WTC11 (cell line): ENCODE measurements at regions not wholly inside any gene's neighbourhood (a gene's known extent, or its start where the extent isn't known, plus 50 kb on each side); places are given as distances from the start of the nearest gene placed in this dataset.

Experiments
- ATAC-seq: fragments of 200-7000 bp; cut with Tn5 transposase; 2 replicates; pipeline ENCODE4 v1.10.0; 2021; ENCODE audit warnings: mild to moderate bottlenecking, moderate library complexity
- CTCF ChIA-PET: fragments of 300-600 bp; sonication (Branson Sonifier 250); formaldehyde crosslinking; loops from one replicate; lab custom pipeline; 2021; ENCODE audit warnings: antibody characterized with exemption; lab: Charles Lee
- POLR2A ChIA-PET: fragments of 350-600 bp; sonication (Branson Sonifier 250); formaldehyde crosslinking; loops from one replicate; lab custom pipeline; 2021; ENCODE audit warnings: antibody characterized with exemption; lab: Charles Lee
- DNase-seq: peaks from one replicate; pipeline ENCODE4 v3.0.0; 2021; ENCODE audit warnings: low spot score
- H3K27ac Mint-ChIP-seq: 2 replicates; pipeline ENCODE4 v1.8.0; 2021; ENCODE audit warnings: mixed read lengths
- H3K27me3 Mint-ChIP-seq: 2 replicates; pipeline ENCODE4 v1.8.0; 2021; ENCODE audit warnings: low read depth, mild to moderate bottlenecking, moderate library complexity, mixed read lengths
- H3K36me3 Mint-ChIP-seq: 2 replicates; pipeline ENCODE4 v1.8.0; 2021; ENCODE audit warnings: mixed read lengths
- H3K4me1 Mint-ChIP-seq: 2 replicates; pipeline ENCODE4 v1.8.0; 2022; ENCODE audit warnings: mixed read lengths
- H3K4me3 Mint-ChIP-seq: 2 replicates; pipeline ENCODE4 v1.8.0; 2021; ENCODE audit warnings: mild to moderate bottlenecking, moderate library complexity, mixed read lengths
- H3K9me3 Mint-ChIP-seq: 2 replicates; pipeline ENCODE4 v1.8.0; 2021; ENCODE audit warnings: mixed read lengths
- FOXP1 ChIP-seq: sonication (generic); formaldehyde crosslinking; IDR thresholded peaks from 2 replicates; pipeline ENCODE4 v1.8.0; 2022; ENCODE audit warnings: missing genetic modification reagents, mild to moderate bottlenecking, moderate library complexity, borderline replicate concordance
- IRF2 ChIP-seq: sonication (generic); formaldehyde crosslinking; IDR thresholded peaks from 2 replicates; pipeline ENCODE4 v1.8.0; 2022; ENCODE audit warnings: low read depth, missing genetic modification reagents, borderline replicate concordance
- KAT7 ChIP-seq: sonication (generic); formaldehyde crosslinking; IDR thresholded peaks from 2 replicates; pipeline ENCODE4 v1.8.1; 2023; ENCODE audit warnings: missing genetic modification reagents, mild to moderate bottlenecking, borderline replicate concordance
- NFE2L1 ChIP-seq: sonication (generic); formaldehyde crosslinking; IDR thresholded peaks from 2 replicates; pipeline ENCODE4 v1.8.1; 2023; ENCODE audit warnings: missing genetic modification reagents
- NR1H2 ChIP-seq: sonication (generic); formaldehyde crosslinking; IDR thresholded peaks from 2 replicates; pipeline ENCODE4 v1.9.0; 2021; ENCODE audit warnings: mild to moderate bottlenecking, moderate library complexity, missing genetic modification reagents
- PRRX2 ChIP-seq: fragments of 250-450 bp; sonication (Bioruptor Pico); IDR thresholded peaks from 2 replicates; pipeline ENCODE4 v1.8.0; 2021; ENCODE audit warnings: mild to moderate bottlenecking
- TP53 ChIP-seq: sonication (generic); formaldehyde crosslinking; IDR thresholded peaks from 2 replicates; pipeline ENCODE4 v1.8.1; 2023; ENCODE audit warnings: mild to moderate bottlenecking, missing genetic modification reagents
- ZNF121 ChIP-seq: sonication (generic); formaldehyde crosslinking; IDR thresholded peaks from 2 replicates; pipeline ENCODE4 v1.8.0; 2023; ENCODE audit warnings: missing genetic modification reagents
- ZNF396 ChIP-seq: fragments of 250-450 bp; sonication (Bioruptor Pico); IDR thresholded peaks from 2 replicates; pipeline ENCODE4 v1.8.0; 2021; ENCODE audit warnings: mild to moderate bottlenecking, moderate library complexity, borderline replicate concordance
- ZNF423 ChIP-seq: fragments of 250-450 bp; sonication (Bioruptor Pico); IDR thresholded peaks from 2 replicates; pipeline ENCODE4 v2.1.2; 2022; ENCODE audit warnings: mild to moderate bottlenecking, moderate library complexity
- TF ChIP-seq, protein P1 (sequence below): sonication (generic); formaldehyde crosslinking; IDR thresholded peaks from 2 replicates; pipeline ENCODE4 v1.8.0; 2022; ENCODE audit warnings: mild to moderate bottlenecking, missing genetic modification reagents
- TF ChIP-seq, protein P2 (sequence below): sonication (generic); formaldehyde crosslinking; conservative IDR thresholded peaks from 2 replicates; pipeline ENCODE4 v1.8.1; 2023; ENCODE audit warnings: mild to moderate bottlenecking, low read depth, missing genetic modification reagents, moderate library complexity
- TF ChIP-seq, protein P3 (sequence below): sonication (generic); formaldehyde crosslinking; IDR thresholded peaks from 2 replicates; pipeline ENCODE4 v1.8.1; 2022; ENCODE audit warnings: low read depth, mild to moderate bottlenecking, moderate library complexity, missing genetic modification reagents, borderline replicate concordance
- TF ChIP-seq, protein P4 (sequence below): sonication (generic); formaldehyde crosslinking; IDR thresholded peaks from 2 replicates; pipeline ENCODE4 v1.8.0; 2022; ENCODE audit warnings: mild to moderate bottlenecking, missing genetic modification reagents
- TF ChIP-seq, protein P5 (sequence below): fragments of 250-450 bp; sonication (Bioruptor Pico); IDR thresholded peaks from 2 replicates; pipeline ENCODE4 v1.9.0; 2021; ENCODE audit warnings: moderate library complexity, mild to moderate bottlenecking, inconsistent platforms, borderline replicate concordance
- TF ChIP-seq, protein P6 (sequence below): sonication (generic); formaldehyde crosslinking; conservative IDR thresholded peaks from 2 replicates; pipeline ENCODE4 v1.8.1; 2022; ENCODE audit warnings: mild to moderate bottlenecking, missing genetic modification reagents
- TF ChIP-seq, protein P7 (sequence below): fragments of 250-450 bp; sonication (Bioruptor Pico); conservative IDR thresholded peaks from 2 replicates; pipeline ENCODE4 v1.9.0; 2021; ENCODE audit warnings: mild to moderate bottlenecking
- TF ChIP-seq, protein P8 (sequence below): sonication (generic); formaldehyde crosslinking; IDR thresholded peaks from 2 replicates; pipeline ENCODE4 v1.8.1; 2022; ENCODE audit warnings: mild to moderate bottlenecking, missing genetic modification reagents, moderate library complexity, borderline replicate concordance
- TF ChIP-seq, protein P9 (sequence below): fragments of 200-600 bp; IDR thresholded peaks from 2 replicates; pipeline ENCODE4 v1.8.0; 2022; ENCODE audit warnings: antibody characterized with exemption
- TF ChIP-seq, protein P10 (sequence below): fragments of 250-450 bp; sonication (Bioruptor Pico); IDR thresholded peaks from 2 replicates; pipeline ENCODE4 v1.8.0; 2021; ENCODE audit warnings: mild to moderate bottlenecking

DNA sequence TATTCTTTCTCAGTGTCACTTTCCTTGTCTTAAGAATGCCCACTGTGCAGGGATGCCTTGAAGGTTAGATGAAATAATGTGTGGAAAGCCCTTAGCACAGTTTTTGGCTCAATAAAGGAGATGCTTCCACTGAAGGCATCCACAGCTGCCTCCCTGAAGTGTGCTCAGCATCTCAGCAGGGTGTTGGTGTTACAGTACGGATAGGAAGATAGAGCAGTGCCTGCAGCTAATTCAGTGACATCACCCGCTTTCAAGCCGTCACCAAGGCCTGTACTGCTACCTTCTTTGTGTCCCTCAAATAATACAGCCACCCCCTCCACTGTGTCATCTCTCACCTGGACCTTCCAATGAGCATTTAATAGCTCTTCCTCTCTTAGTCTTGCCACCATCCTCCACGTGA is 59.0 kb downstream of the NDUFS5 start:
- H3K4me3 Mint-ChIP-seq: no peak overlapping the region
- TF ChIP-seq NFE2L1 (CRISPR knock-in tag) (no peak), ZNF396 (CRISPR knock-in tag) (no peak), NR1H2 (CRISPR knock-in tag) (no peak), ZNF121 (no peak), ZNF423 (CRISPR knock-in tag) (no peak), TP53 (CRISPR knock-in tag) (no peak), PRRX2 (CRISPR knock-in tag) (no peak)
- TF ChIP-seq, protein P1, sequence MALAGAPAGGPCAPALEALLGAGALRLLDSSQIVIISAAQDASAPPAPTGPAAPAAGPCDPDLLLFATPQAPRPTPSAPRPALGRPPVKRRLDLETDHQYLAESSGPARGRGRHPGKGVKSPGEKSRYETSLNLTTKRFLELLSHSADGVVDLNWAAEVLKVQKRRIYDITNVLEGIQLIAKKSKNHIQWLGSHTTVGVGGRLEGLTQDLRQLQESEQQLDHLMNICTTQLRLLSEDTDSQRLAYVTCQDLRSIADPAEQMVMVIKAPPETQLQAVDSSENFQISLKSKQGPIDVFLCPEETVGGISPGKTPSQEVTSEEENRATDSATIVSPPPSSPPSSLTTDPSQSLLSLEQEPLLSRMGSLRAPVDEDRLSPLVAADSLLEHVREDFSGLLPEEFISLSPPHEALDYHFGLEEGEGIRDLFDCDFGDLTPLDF (CRISPR knock-in tag): no peak
- TF ChIP-seq, protein P2, sequence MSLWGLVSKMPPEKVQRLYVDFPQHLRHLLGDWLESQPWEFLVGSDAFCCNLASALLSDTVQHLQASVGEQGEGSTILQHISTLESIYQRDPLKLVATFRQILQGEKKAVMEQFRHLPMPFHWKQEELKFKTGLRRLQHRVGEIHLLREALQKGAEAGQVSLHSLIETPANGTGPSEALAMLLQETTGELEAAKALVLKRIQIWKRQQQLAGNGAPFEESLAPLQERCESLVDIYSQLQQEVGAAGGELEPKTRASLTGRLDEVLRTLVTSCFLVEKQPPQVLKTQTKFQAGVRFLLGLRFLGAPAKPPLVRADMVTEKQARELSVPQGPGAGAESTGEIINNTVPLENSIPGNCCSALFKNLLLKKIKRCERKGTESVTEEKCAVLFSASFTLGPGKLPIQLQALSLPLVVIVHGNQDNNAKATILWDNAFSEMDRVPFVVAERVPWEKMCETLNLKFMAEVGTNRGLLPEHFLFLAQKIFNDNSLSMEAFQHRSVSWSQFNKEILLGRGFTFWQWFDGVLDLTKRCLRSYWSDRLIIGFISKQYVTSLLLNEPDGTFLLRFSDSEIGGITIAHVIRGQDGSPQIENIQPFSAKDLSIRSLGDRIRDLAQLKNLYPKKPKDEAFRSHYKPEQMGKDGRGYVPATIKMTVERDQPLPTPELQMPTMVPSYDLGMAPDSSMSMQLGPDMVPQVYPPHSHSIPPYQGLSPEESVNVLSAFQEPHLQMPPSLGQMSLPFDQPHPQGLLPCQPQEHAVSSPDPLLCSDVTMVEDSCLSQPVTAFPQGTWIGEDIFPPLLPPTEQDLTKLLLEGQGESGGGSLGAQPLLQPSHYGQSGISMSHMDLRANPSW (CRISPR knock-in tag): no peak
- TF ChIP-seq, protein P3, sequence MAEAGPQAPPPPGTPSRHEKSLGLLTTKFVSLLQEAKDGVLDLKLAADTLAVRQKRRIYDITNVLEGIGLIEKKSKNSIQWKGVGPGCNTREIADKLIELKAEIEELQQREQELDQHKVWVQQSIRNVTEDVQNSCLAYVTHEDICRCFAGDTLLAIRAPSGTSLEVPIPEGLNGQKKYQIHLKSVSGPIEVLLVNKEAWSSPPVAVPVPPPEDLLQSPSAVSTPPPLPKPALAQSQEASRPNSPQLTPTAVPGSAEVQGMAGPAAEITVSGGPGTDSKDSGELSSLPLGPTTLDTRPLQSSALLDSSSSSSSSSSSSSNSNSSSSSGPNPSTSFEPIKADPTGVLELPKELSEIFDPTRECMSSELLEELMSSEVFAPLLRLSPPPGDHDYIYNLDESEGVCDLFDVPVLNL: no peak
- TF ChIP-seq, protein P4, sequence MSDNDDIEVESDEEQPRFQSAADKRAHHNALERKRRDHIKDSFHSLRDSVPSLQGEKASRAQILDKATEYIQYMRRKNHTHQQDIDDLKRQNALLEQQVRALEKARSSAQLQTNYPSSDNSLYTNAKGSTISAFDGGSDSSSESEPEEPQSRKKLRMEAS (CRISPR knock-in tag): no peak
- TF ChIP-seq, protein P5, sequence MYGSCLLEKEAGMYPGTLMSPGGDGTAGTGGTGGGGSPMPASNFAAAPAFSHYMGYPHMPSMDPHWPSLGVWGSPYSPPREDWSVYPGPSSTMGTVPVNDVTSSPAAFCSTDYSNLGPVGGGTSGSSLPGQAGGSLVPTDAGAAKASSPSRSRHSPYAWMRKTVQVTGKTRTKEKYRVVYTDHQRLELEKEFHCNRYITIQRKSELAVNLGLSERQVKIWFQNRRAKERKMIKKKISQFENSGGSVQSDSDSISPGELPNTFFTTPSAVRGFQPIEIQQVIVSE (CRISPR knock-in tag): no peak
- TF ChIP-seq, all 79 proteins: peak for 0
- Mint-ChIP-seq H3K9me3 (no peaks in the 10 kb centered on the region), H3K27me3 (peaks cover 24% of the 10 kb centered on the region), H3K4me1 (peaks cover 12% of the 10 kb centered on the region), H3K27ac (no peak overlapping the region), H3K36me3 (no peaks in the 10 kb centered on the region)
- DNase-seq (no peak), ATAC-seq (no peak)
- POLR2A ChIA-PET: interaction anchor here (0.5 kb wide), 1 partner anchor 28 kb away, joined by 5 read pairs; no protein-coding TSS in a partner anchor
- CTCF ChIA-PET: interaction anchor here (0.5 kb wide), 1 partner anchor 563 kb away, joined by 3 read pairs; no protein-coding TSS in a partner anchor

DNA sequence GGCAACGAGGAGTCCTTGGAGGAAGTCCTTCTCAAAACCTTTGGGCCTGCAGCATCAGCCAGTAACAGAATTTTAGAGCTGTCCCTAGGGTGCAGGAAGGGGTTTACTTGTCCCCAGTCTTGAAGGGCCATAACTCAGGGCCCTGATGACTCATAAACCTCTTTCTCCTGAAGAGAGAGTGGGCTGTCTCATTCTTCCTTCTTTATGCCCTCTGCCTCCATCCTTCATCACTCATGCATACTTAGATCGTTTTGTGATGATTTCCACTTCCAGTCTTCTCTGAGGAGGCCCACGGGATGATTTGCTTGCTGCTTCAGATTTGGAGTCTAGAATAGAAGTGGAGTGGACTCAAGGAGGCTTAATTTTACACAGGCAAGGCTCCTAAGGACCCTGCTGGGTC is 60.2 kb downstream of the NDUFS5 start:
- ATAC-seq: no peak
- CTCF ChIA-PET: interaction anchor here (1.0 kb wide), 1 partner anchor 12 kb away, joined by 6 read pairs; no protein-coding TSS in a partner anchor
- H3K9me3 Mint-ChIP-seq: no peaks in the 10 kb centered on the region
- peaks cover 8% of the 10 kb centered on the region for H3K4me1 Mint-ChIP-seq
- DNase-seq: no peak
- no peak overlapping the region for H3K4me3 Mint-ChIP-seq
- H3K36me3 Mint-ChIP-seq: no peaks in the 10 kb centered on the region
- POLR2A ChIA-PET: no interaction called here
- peaks cover 16% of the 10 kb centered on the region for H3K27me3 Mint-ChIP-seq
- H3K27ac Mint-ChIP-seq: no peak overlapping the region
- TF ChIP-seq, protein P6, sequence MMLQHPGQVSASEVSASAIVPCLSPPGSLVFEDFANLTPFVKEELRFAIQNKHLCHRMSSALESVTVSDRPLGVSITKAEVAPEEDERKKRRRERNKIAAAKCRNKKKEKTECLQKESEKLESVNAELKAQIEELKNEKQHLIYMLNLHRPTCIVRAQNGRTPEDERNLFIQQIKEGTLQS (CRISPR knock-in tag): no peak
- TF ChIP-seq, protein P7, sequence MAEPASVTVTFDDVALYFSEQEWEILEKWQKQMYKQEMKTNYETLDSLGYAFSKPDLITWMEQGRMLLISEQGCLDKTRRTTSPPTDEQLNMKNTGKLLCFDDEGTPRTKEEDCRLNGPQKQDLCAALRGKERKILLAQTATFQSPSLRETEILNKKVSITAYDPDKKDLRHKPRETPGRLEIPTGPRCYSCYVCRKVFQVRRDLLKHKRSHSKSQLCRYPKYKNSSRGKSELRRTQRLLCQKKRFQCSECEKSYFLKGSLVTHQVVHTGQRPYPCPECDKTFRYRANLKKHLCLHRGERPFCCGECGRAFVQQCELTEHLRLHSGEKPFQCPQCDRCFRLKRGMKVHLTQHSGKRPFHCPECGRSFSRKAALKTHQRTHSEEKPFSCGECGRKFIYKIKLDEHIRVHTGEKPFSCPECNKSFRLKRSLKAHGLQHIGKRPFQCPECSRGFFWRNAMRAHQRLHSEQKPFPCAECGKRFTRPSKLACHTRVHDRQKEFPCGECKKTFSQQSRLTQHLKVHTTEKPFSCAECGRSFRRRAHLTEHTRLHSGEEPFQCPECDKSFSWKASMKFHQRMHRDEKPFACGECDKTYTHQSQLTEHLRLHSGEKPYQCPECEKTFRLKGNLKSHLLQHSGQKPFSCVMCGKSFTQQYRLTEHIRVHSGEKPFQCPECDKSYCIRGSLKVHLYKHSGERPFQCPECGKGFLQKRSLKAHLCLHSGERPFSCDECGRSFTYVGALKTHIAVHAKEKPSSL (CRISPR knock-in tag): no peak
- TF ChIP-seq, protein P8, sequence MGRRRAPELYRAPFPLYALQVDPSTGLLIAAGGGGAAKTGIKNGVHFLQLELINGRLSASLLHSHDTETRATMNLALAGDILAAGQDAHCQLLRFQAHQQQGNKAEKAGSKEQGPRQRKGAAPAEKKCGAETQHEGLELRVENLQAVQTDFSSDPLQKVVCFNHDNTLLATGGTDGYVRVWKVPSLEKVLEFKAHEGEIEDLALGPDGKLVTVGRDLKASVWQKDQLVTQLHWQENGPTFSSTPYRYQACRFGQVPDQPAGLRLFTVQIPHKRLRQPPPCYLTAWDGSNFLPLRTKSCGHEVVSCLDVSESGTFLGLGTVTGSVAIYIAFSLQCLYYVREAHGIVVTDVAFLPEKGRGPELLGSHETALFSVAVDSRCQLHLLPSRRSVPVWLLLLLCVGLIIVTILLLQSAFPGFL (CRISPR knock-in tag): no peak
- TF ChIP-seq, protein P9, sequence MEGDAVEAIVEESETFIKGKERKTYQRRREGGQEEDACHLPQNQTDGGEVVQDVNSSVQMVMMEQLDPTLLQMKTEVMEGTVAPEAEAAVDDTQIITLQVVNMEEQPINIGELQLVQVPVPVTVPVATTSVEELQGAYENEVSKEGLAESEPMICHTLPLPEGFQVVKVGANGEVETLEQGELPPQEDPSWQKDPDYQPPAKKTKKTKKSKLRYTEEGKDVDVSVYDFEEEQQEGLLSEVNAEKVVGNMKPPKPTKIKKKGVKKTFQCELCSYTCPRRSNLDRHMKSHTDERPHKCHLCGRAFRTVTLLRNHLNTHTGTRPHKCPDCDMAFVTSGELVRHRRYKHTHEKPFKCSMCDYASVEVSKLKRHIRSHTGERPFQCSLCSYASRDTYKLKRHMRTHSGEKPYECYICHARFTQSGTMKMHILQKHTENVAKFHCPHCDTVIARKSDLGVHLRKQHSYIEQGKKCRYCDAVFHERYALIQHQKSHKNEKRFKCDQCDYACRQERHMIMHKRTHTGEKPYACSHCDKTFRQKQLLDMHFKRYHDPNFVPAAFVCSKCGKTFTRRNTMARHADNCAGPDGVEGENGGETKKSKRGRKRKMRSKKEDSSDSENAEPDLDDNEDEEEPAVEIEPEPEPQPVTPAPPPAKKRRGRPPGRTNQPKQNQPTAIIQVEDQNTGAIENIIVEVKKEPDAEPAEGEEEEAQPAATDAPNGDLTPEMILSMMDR: no peak
- no peak for TF ChIP-seq IRF2 (CRISPR knock-in tag)
- TF ChIP-seq, protein P10, sequence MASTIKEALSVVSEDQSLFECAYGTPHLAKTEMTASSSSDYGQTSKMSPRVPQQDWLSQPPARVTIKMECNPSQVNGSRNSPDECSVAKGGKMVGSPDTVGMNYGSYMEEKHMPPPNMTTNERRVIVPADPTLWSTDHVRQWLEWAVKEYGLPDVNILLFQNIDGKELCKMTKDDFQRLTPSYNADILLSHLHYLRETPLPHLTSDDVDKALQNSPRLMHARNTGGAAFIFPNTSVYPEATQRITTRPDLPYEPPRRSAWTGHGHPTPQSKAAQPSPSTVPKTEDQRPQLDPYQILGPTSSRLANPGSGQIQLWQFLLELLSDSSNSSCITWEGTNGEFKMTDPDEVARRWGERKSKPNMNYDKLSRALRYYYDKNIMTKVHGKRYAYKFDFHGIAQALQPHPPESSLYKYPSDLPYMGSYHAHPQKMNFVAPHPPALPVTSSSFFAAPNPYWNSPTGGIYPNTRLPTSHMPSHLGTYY: no peak
- no peak for TF ChIP-seq KAT7 (CRISPR knock-in tag)
- TF ChIP-seq, protein P1 (CRISPR knock-in tag): no peak
- no peak for TF ChIP-seq FOXP1 (CRISPR knock-in tag)
